CD4-positive, CD25-positive, alpha-beta regulatory T cell (primary cell): ENCODE measurements at regions not wholly inside any gene's neighbourhood (a gene's known extent, or its start where the extent isn't known, plus 50 kb on each side); places are given as distances from the start of the nearest gene placed in this dataset.
A peak's percentile ranks its signal among the peaks of the same experiment; 100 is the strongest.

ENCODE experiments used
- ATAC-seq, 2 donors: fragments of 150-1000 bp; cut with Tn5 transposase; one replicate each; pipeline ENCODE4 v1.10.0; 2021; ENCODE audit warnings: low read depth in 2 of 2, moderate number of reproducible peaks in 2 of 2, moderate library complexity in 1 of 2
- DNase-seq, 3 donors: peaks; one replicate each; pipeline versions ENCODE4 v3.0.0 to v3.0.0-alpha.2; 2012 to 2022; ENCODE audit warnings: mixed read lengths in 1 of 3
- H3K27ac ChIP-seq: one replicate; pipeline ENCODE4 v1.7.0; 2013; ENCODE audit warnings: mild to moderate bottlenecking, low read length; ENCODE audit not compliant: insufficient read depth, poor library complexity, severe bottlenecking
- H3K27me3 ChIP-seq: one replicate; pipeline ENCODE4 v1.7.0; 2013; ENCODE audit warnings: low read length; ENCODE audit not compliant: control insufficient read depth, insufficient read depth
- H3K36me3 ChIP-seq: one replicate; pipeline ENCODE4 v1.7.0; 2013; ENCODE audit warnings: mild to moderate bottlenecking, low read length, moderate library complexity; ENCODE audit not compliant: control insufficient read depth, insufficient read depth
- H3K4me1 ChIP-seq: 2 replicates; pipeline ENCODE4 v1.7.0; 2013; ENCODE audit warnings: mild to moderate bottlenecking, low read length; ENCODE audit not compliant: insufficient read depth, control insufficient read depth, poor library complexity, severe bottlenecking
- H3K4me3 ChIP-seq: one replicate; pipeline ENCODE4 v1.7.0; 2013; ENCODE audit warnings: low read depth, mild to moderate bottlenecking, low read length, moderate library complexity
- H3K9me3 ChIP-seq, 2 experiments: 1 replicate in 1 of 2; 2 replicates in 1 of 2; pipeline ENCODE4 v1.7.0; 2013; ENCODE audit warnings: low read length in 2 of 2, mild to moderate bottlenecking in 1 of 2, moderate library complexity in 1 of 2; ENCODE audit not compliant: control insufficient read depth in 2 of 2
- H3K27ac Mint-ChIP-seq, 3 donors: one replicate each; pipeline ENCODE4 v1.8.0; 2020 to 2022; ENCODE audit warnings: mild to moderate bottlenecking in 3 of 3, mixed read lengths in 3 of 3, moderate library complexity in 2 of 3
- H3K27me3 Mint-ChIP-seq: one replicate; pipeline ENCODE4 v1.8.0; 2022; ENCODE audit warnings: mild to moderate bottlenecking, mixed read lengths
- H3K36me3 Mint-ChIP-seq: one replicate; pipeline ENCODE4 v1.8.0; 2020; ENCODE audit warnings: mixed read lengths
- H3K4me1 Mint-ChIP-seq, 4 donors: one replicate each; pipeline ENCODE4 v1.8.0; 2020 to 2022; ENCODE audit warnings: mixed read lengths in 4 of 4, mild to moderate bottlenecking in 1 of 4
- H3K4me3 Mint-ChIP-seq, 4 donors: one replicate each; pipeline ENCODE4 v1.8.0; 2020 to 2022; ENCODE audit warnings: mild to moderate bottlenecking in 4 of 4, mixed read lengths in 4 of 4, moderate library complexity in 3 of 4
- H3K9me3 Mint-ChIP-seq, 7 donors: one replicate each; pipeline ENCODE4 v1.8.0; 2020 to 2022; ENCODE audit warnings: mixed read lengths in 7 of 7, mild to moderate bottlenecking in 3 of 7, moderate library complexity in 2 of 7

GRCh38 chr3:127037418-127037841, 54.5 kb downstream of the PLXNA1 start:
- Histone ChIP-seq H3K27ac (no peak overlapping the region), H3K4me1 (no peaks in the 10 kb centered on the region), H3K27me3 (no peaks in the 10 kb centered on the region), H3K4me3 (no peak overlapping the region), H3K36me3 (no peaks in the 10 kb centered on the region), H3K9me3 (no peaks in the 10 kb centered on the region)
- Mint-ChIP-seq H3K4me3 (no peak overlapping the region), H3K4me1 (no peaks in the 10 kb centered on the region), H3K36me3 (peaks cover 6% of the 10 kb centered on the region), H3K27ac (no peak overlapping the region), H3K9me3 (peaks cover 0 to 2% (median 0%) of the 10 kb centered on the region in 7 donors), H3K27me3 (no peaks in the 10 kb centered on the region)
- DNase-seq, result no peak
- ATAC-seq, result no peak

DNA sequence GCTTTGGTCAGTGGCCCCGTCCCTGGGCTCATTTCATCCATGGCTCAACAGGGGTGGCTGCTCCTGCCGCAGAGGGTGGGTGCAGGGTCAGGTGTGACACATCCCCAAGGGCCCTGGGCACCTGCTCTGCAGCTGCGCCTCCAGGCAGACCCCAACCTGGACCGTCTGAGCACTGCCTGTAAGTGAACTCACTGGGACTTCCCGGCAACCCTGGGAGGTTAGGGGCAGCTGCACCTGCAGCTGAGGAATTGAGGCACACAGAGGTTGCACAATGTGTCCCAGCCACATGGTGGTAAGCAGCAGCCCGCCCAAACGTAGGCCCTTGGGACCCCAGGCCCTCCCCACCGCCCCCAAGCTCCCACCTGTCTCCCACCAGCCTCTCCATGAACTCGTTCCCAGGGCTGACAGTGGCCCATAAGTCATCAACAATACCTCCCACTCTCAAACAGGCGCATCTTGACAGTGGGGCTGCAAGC, 55.1 kb downstream of the PLXNA1 start:
- Mint-ChIP-seq H3K36me3 (peaks cover 3% of the 10 kb centered on the region), H3K4me1 (no peaks in the 10 kb centered on the region), H3K27ac (no peak overlapping the region), H3K4me3 (no peak overlapping the region), H3K27me3 (no peaks in the 10 kb centered on the region), H3K9me3 (peaks cover 0 to 2% (median 0%) of the 10 kb centered on the region in 7 donors)
- Histone ChIP-seq H3K36me3 (no peaks in the 10 kb centered on the region), H3K4me1 (no peaks in the 10 kb centered on the region), H3K27ac (no peak overlapping the region), H3K4me3 (no peak overlapping the region), H3K27me3 (no peaks in the 10 kb centered on the region), H3K9me3 (no peaks in the 10 kb centered on the region)
- no peak for ATAC-seq
- DNase-seq, result no peak

DNA sequence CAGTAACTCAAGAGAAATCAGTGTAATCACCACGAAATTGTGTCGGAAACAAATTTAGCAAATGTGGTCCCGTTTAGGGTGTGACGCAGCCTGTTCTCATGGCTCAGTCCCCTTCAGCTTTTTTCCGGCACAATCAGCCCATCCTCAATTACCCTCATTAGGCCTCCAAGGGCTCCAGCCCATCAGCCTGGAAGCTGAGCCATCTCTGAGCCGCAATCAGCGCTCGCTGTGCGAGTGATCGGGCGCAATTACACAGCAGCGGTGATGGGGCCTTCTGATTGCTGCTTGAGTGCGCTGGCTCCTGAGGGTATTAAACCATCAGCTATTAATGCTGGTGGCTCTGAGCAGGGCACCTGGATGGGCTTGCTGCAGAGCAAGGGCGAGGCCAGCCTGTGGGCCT, 55.6 kb downstream of the PLXNA1 start:
- H3K27me3 ChIP-seq, result no peaks in the 10 kb centered on the region
- no peak overlapping the region for H3K4me3 ChIP-seq
- no peaks in the 10 kb centered on the region for H3K4me1 Mint-ChIP-seq
- H3K9me3 Mint-ChIP-seq, result peaks cover 0 to 2% (median 0%) of the 10 kb centered on the region in 7 donors
- H3K36me3 ChIP-seq, result no peaks in the 10 kb centered on the region
- no peak for DNase-seq
- no peak overlapping the region for H3K4me3 Mint-ChIP-seq
- no peak for ATAC-seq
- no peaks in the 10 kb centered on the region for H3K9me3 ChIP-seq
- H3K36me3 Mint-ChIP-seq, result peaks cover 3% of the 10 kb centered on the region
- H3K27me3 Mint-ChIP-seq, result no peaks in the 10 kb centered on the region
- H3K4me1 ChIP-seq, result no peaks in the 10 kb centered on the region
- H3K27ac ChIP-seq, result no peak overlapping the region
- peak overlapping the region in 1 of 3 donors; percentile 67 for H3K27ac Mint-ChIP-seq

GRCh38 chr3:127038923-127039581, 56.1 kb downstream of the PLXNA1 start:
- Mint-ChIP-seq H3K4me3 (no peak overlapping the region), H3K4me1 (no peaks in the 10 kb centered on the region), H3K36me3 (peaks cover 3% of the 10 kb centered on the region), H3K27me3 (no peaks in the 10 kb centered on the region), H3K27ac (peak overlapping the region in 1 of 3 donors; percentile 67), H3K9me3 (peaks cover 0 to 2% (median 0%) of the 10 kb centered on the region in 7 donors)
- H3K27me3 ChIP-seq, result no peaks in the 10 kb centered on the region
- no peak overlapping the region for H3K27ac ChIP-seq
- H3K4me3 ChIP-seq, result no peak overlapping the region
- no peaks in the 10 kb centered on the region for H3K4me1 ChIP-seq
- no peak for ATAC-seq
- H3K9me3 ChIP-seq, result no peaks in the 10 kb centered on the region
- H3K36me3 ChIP-seq, result no peaks in the 10 kb centered on the region
- no peak for DNase-seq

GRCh38 chr3:127039719-127040118, 56.8 kb downstream of the PLXNA1 start:
- Mint-ChIP-seq H3K27ac (no peak overlapping the region), H3K36me3 (peaks cover 3% of the 10 kb centered on the region), H3K9me3 (peaks cover 0 to 2% (median 0%) of the 10 kb centered on the region in 7 donors), H3K27me3 (peaks cover under 1% of the 10 kb centered on the region), H3K4me3 (no peak overlapping the region), H3K4me1 (no peaks in the 10 kb centered on the region)
- Histone ChIP-seq H3K4me3 (no peak overlapping the region), H3K36me3 (no peaks in the 10 kb centered on the region), H3K9me3 (no peaks in the 10 kb centered on the region), H3K27me3 (no peaks in the 10 kb centered on the region), H3K4me1 (no peaks in the 10 kb centered on the region), H3K27ac (no peak overlapping the region)
- DNase-seq (no peak), ATAC-seq (no peak)

DNA sequence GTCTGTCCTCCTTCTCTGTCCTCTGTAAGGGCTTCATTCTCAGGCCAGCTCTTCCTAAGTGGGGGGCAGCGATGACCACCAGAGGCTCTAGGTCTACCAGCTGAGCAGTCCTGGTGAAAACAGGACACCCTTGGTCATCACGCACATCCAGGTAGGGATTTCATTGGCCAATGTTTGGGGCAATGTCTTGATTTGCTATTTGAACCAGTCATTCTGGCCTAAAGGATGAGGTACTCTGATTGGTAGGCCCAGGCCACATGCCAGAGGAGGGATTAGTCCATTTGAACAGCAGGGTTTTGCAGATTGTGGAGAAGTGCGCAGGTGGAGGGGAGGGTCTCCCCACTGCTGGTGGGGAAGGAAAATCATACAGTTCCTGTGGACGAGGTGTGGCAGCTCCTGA, 57.3 kb downstream of the PLXNA1 start:
- Histone ChIP-seq H3K36me3 (no peaks in the 10 kb centered on the region), H3K9me3 (no peaks in the 10 kb centered on the region), H3K4me1 (no peaks in the 10 kb centered on the region), H3K27me3 (no peaks in the 10 kb centered on the region), H3K4me3 (no peak overlapping the region), H3K27ac (no peak overlapping the region)
- no peak overlapping the region for H3K27ac Mint-ChIP-seq
- H3K27me3 Mint-ChIP-seq, result peaks cover 5% of the 10 kb centered on the region
- no peaks in the 10 kb centered on the region for H3K36me3 Mint-ChIP-seq
- DNase-seq, result no peak
- peaks cover 0 to 2% (median 0%) of the 10 kb centered on the region in 7 donors for H3K9me3 Mint-ChIP-seq
- no peak for ATAC-seq
- no peaks in the 10 kb centered on the region for H3K4me1 Mint-ChIP-seq
- no peak overlapping the region for H3K4me3 Mint-ChIP-seq

GRCh38 chr3:127041264-127041820, 58.4 kb downstream of the PLXNA1 start:
- no peak for ATAC-seq
- peaks cover 0 to 2% (median 0%) of the 10 kb centered on the region in 7 donors for H3K9me3 Mint-ChIP-seq

GRCh38 chr3:127041933-127042332, 59.0 kb downstream of the PLXNA1 start:
- no peak overlapping the region for H3K27ac ChIP-seq
- Mint-ChIP-seq H3K27ac (no peak overlapping the region), H3K27me3 (peaks cover 6% of the 10 kb centered on the region), H3K36me3 (no peaks in the 10 kb centered on the region), H3K9me3 (peaks cover 0 to 2% (median 0%) of the 10 kb centered on the region in 7 donors), H3K4me3 (no peak overlapping the region), H3K4me1 (no peaks in the 10 kb centered on the region)
- ATAC-seq (no peak), DNase-seq (no peak)
- H3K4me1 ChIP-seq, result no peaks in the 10 kb centered on the region
- H3K9me3 ChIP-seq, result no peaks in the 10 kb centered on the region
- no peaks in the 10 kb centered on the region for H3K36me3 ChIP-seq
- no peaks in the 10 kb centered on the region for H3K27me3 ChIP-seq
- H3K4me3 ChIP-seq, result no peak overlapping the region

More at GRCh38 chr3:127041264-127041820, 58.4 kb downstream of the PLXNA1 start:
- Histone ChIP-seq H3K27ac (no peak overlapping the region), H3K4me1 (no peaks in the 10 kb centered on the region), H3K4me3 (no peak overlapping the region), H3K36me3 (no peaks in the 10 kb centered on the region), H3K9me3 (no peaks in the 10 kb centered on the region), H3K27me3 (no peaks in the 10 kb centered on the region)
- Mint-ChIP-seq H3K27ac (no peak overlapping the region), H3K4me1 (no peaks in the 10 kb centered on the region), H3K4me3 (no peak overlapping the region), H3K36me3 (no peaks in the 10 kb centered on the region), H3K27me3 (peaks cover 6% of the 10 kb centered on the region)
- DNase-seq, result no peak
